Right lobe of liver (tissue), 4 donors: ENCODE measurements at regions not wholly inside any gene's neighbourhood (a gene's known extent, or its start where the extent isn't known, plus 50 kb on each side); places are given as distances from the start of the nearest gene placed in this dataset.

Experiments used
- CTCF ChIP-seq, 4 donors: fragments of 200-600 bp in 3 of 4; fragments of 450-650 bp in 1 of 4; IDR thresholded peaks; one replicate each; pipeline versions ENCODE4 v1.5.1 to v1.8.0; 2016 to 2022; ENCODE audit warnings: antibody characterized with exemption in 4 of 4, mild to moderate bottlenecking in 2 of 4
- POLR2A ChIP-seq: fragments of 450-650 bp; IDR thresholded peaks from one replicate; pipeline ENCODE4 v1.6.1; 2017; ENCODE audit warnings: antibody characterized with exemption, mild to moderate bottlenecking
- donor health status: DM: no; HTN: no; CAD: no.
- donor health status: DM: no; HTN: no; CAD: no.
- donor health status: DM: no; HTN: yes; CAD: no.

- TF ChIP-seq CTCF (IDR thresholded peaks at IDR 0.05) (no peak), POLR2A (no peak)
Measured at GRCh38 chrX:78527263-78527662, 131.9 kb downstream of the RTL3 start.
